GM12878 (cell line): ENCODE measurements at regions not wholly inside any gene's neighbourhood (a gene's known extent, or its start where the extent isn't known, plus 50 kb on each side); places are given as distances from the start of the nearest gene placed in this dataset.

ENCODE experiments used
- ATAC-seq: fragments of 200-7000 bp; cut with Tn5 transposase; 3 replicates; pipeline ENCODE4 v1.9.1; 2020; ENCODE audit warnings: mild to moderate bottlenecking, moderate library complexity
- BruUV-seq: library from RNA; stranded (reverse); fragments of 400-500 nt; replicated peaks from 2 replicates; lab custom pipeline; 2021; lab: Mats Ljungman, UMichigan
- CTCF ChIA-PET: fragments of 300-600 bp; sonication (Branson Sonifier 250); formaldehyde crosslinking; extraction: SDS; loops from one replicate; lab custom pipeline; 2021; ENCODE audit warnings: inconsistent platforms; lab: Yijun Ruan, JAX
- POLR2A ChIA-PET: fragments of 350-600 bp; formaldehyde crosslinking; extraction: SDS; loops from one replicate; lab custom pipeline; 2021; ENCODE audit warnings: inconsistent platforms; lab: Charles Lee
- RAD21 ChIA-PET: fragments of 300-600 bp; sonication (Branson Sonifier 250); formaldehyde crosslinking; loops from one replicate; lab custom pipeline; 2023; ENCODE audit warnings: antibody characterized with exemption; ENCODE audit not compliant: unreplicated experiment; lab: Charles Lee
- SMC1A ChIA-PET: fragments of 300-600 bp; sonication (Branson Sonifier 250); formaldehyde crosslinking; loops from one replicate; lab custom pipeline; 2023; ENCODE audit not compliant: unreplicated experiment, uncharacterized antibody; lab: Charles Lee
- DNase-seq: peaks from one replicate; pipeline ENCODE4 v3.0.0-alpha.2; 2011; ENCODE audit warnings: low read depth, low spot score
- FAIRE-seq: peaks from 3 replicates; lab custom pipeline; 2011; peaks lifted over from hg19 to GRCh38; lab: Jason Lieb, UNC
- H2AFZ ChIP-seq: 2 replicates; pipeline ENCODE4 v1.6.0; 2011; ENCODE audit warnings: low read depth, low read length, control low read depth; ENCODE audit not compliant: control insufficient read depth
- H3K27ac ChIP-seq: 2 replicates; pipeline ENCODE4 v1.5.1; 2011; ENCODE audit warnings: control low read depth; ENCODE audit not compliant: control insufficient read depth, insufficient read depth
- H3K27me3 ChIP-seq, 2 experiments: replicated peaks in 1 of 2; 2 replicates each; pipeline versions ENCODE4 v1.6.0 to v1.6.1; 2011; ENCODE audit warnings: low read length in 1 of 2; ENCODE audit not compliant: control insufficient read depth in 2 of 2, insufficient read depth in 2 of 2
- H3K36me3 ChIP-seq, 2 experiments: 2 replicates each; pipeline ENCODE4 v1.5.1; 2011; ENCODE audit warnings: low read length in 1 of 2; ENCODE audit not compliant: control insufficient read depth in 2 of 2, insufficient read depth in 2 of 2
- H3K4me1 ChIP-seq: 2 replicates; pipeline ENCODE4 v1.6.1; 2011; ENCODE audit warnings: mild to moderate bottlenecking, low read length, moderate library complexity, mixed read lengths; ENCODE audit not compliant: control insufficient read depth, insufficient read depth
- H3K4me2 ChIP-seq: 2 replicates; pipeline ENCODE4 v1.6.0; 2011; ENCODE audit warnings: control low read depth; ENCODE audit not compliant: control insufficient read depth, insufficient read depth
- H3K4me3 ChIP-seq: fragments of 200-600 bp; sonication (generic); 2 replicates; pipeline ENCODE4 v1.5.1; 2016
- H3K79me2 ChIP-seq: 2 replicates; pipeline ENCODE4 v1.6.0; 2011; ENCODE audit warnings: low read length; ENCODE audit not compliant: control insufficient read depth, insufficient read depth
- H3K9ac ChIP-seq: 2 replicates; pipeline ENCODE4 v1.8.0; 2011; ENCODE audit warnings: low read length, control low read depth, mixed read lengths; ENCODE audit not compliant: control insufficient read depth, insufficient read depth
- H3K9me3 ChIP-seq: replicated peaks from 3 replicates; pipeline ENCODE4 v1.5.1; 2011; ENCODE audit warnings: mild to moderate bottlenecking, low read length; ENCODE audit not compliant: control insufficient read depth, insufficient read depth
- H4K20me1 ChIP-seq: 2 replicates; pipeline ENCODE4 v1.6.0; 2011; ENCODE audit not compliant: control insufficient read depth, insufficient read depth
- ATF3 ChIP-seq: IDR thresholded peaks from 2 replicates; pipeline ENCODE4 v1.6.1; 2011; ENCODE audit warnings: low read depth, mild to moderate bottlenecking, low read length, moderate library complexity, borderline replicate concordance; ENCODE audit errors: extremely low read depth
- BACH1 ChIP-seq: fragments of 450-650 bp; IDR thresholded peaks from 2 replicates; pipeline ENCODE4 v1.6.1; 2017; ENCODE audit warnings: mild to moderate bottlenecking, borderline replicate concordance
- BCL3 ChIP-seq: IDR thresholded peaks from 2 replicates; pipeline ENCODE4 v1.6.1; 2011; ENCODE audit warnings: borderline replicate concordance, low read depth, mild to moderate bottlenecking, moderate library complexity, low read length; ENCODE audit not compliant: insufficient read depth, poor library complexity, severe bottlenecking
- BRCA1 ChIP-seq: IDR thresholded peaks from 2 replicates; pipeline ENCODE4 v1.6.1; 2011; ENCODE audit warnings: low read depth, low read length, improper control_type of control experiment
- CBX5 ChIP-seq: sonication (generic); IDR thresholded peaks from 2 replicates; pipeline ENCODE4 v1.6.1; 2016; ENCODE audit warnings: low read depth, moderate library complexity, mild to moderate bottlenecking, inconsistent platforms
- CREB1 ChIP-seq: IDR thresholded peaks from 2 replicates; pipeline ENCODE4 v1.6.1; 2012; ENCODE audit warnings: low read depth, mild to moderate bottlenecking, inconsistent platforms
- E2F8 ChIP-seq: fragments of 450-650 bp; IDR thresholded peaks from 2 replicates; pipeline ENCODE4 v1.6.1; 2018; ENCODE audit warnings: mild to moderate bottlenecking, low read depth, moderate library complexity; ENCODE audit not compliant: partially characterized antibody
- EED ChIP-seq: sonication (generic); IDR thresholded peaks from 2 replicates; pipeline ENCODE4 v1.6.1; 2016; ENCODE audit warnings: antibody characterized with exemption, low read depth
- IKZF2 ChIP-seq, 2 experiments: fragments of 450-650 bp; IDR thresholded peaks; 2 replicates each; pipeline ENCODE4 v1.6.1; 2017; ENCODE audit warnings: mild to moderate bottlenecking in 2 of 2, moderate library complexity in 2 of 2
- IRF4 ChIP-seq: IDR thresholded peaks from 2 replicates; pipeline ENCODE4 v1.6.1; 2011; ENCODE audit warnings: low read depth, low read length
- MAX ChIP-seq: IDR thresholded peaks from 2 replicates; pipeline ENCODE4 v1.6.1; 2012; ENCODE audit warnings: low read depth, low read length, improper control_type of control experiment
- NFYB ChIP-seq: IDR thresholded peaks from 2 replicates; pipeline ENCODE4 v1.6.1; 2011; ENCODE audit warnings: low read depth, mild to moderate bottlenecking, low read length, improper control_type of control experiment, moderate library complexity; ENCODE audit not compliant: insufficient read depth
- POLR2AphosphoS5 ChIP-seq: IDR thresholded peaks from 2 replicates; pipeline ENCODE4 v1.6.1; 2011; ENCODE audit warnings: mild to moderate bottlenecking, low read length, inconsistent platforms
- RCOR1 ChIP-seq: conservative IDR thresholded peaks from 2 replicates; pipeline ENCODE4 v1.6.1; 2012; ENCODE audit warnings: low read depth, low read length, improper control_type of control experiment
- SUPT20H ChIP-seq: IDR thresholded peaks from 2 replicates; pipeline ENCODE4 v1.6.1; 2011; ENCODE audit warnings: low read depth, mild to moderate bottlenecking, low read length, moderate library complexity, borderline replicate concordance; ENCODE audit not compliant: control insufficient read depth
- WRNIP1 ChIP-seq: IDR thresholded peaks from 2 replicates; pipeline ENCODE4 v1.6.1; 2011; ENCODE audit warnings: low read depth, low read length, improper control_type of control experiment, borderline replicate concordance
- YBX1 ChIP-seq: fragments of 450-650 bp; IDR thresholded peaks from 2 replicates; pipeline ENCODE4 v1.6.1; 2016; ENCODE audit warnings: antibody characterized with exemption
- ZBED1 ChIP-seq: IDR thresholded peaks from 2 replicates; pipeline ENCODE4 v1.6.1; 2016; ENCODE audit warnings: borderline replicate concordance
- ZNF207 ChIP-seq: fragments of 450-650 bp; IDR thresholded peaks from 2 replicates; pipeline ENCODE4 v1.6.1; 2014; ENCODE audit warnings: antibody characterized with exemption, mild to moderate bottlenecking, borderline replicate concordance
- ZNF622 ChIP-seq: fragments of 450-650 bp; IDR thresholded peaks from 2 replicates; pipeline ENCODE4 v1.6.1; 2017; ENCODE audit warnings: mild to moderate bottlenecking, inconsistent platforms
- whole genome bisulfite sequencing: methylation state at CpG from one replicate; pipeline ENCODE4 v1.1.6; 2016; ENCODE audit warnings: low lambda C conversion rate; ENCODE audit not compliant: insufficient replicate concordance, insufficient coverage; ENCODE audit errors: missing lambda C conversion rate; 5-methylcytosine and 5-hydroxymethylcytosine counted together
- in situ Hi-C: fragments of 300-500 bp; cut with MboI; formaldehyde crosslinking; loops from 9 replicates; pipeline ENCODE4 v1.14.3; 2018; ENCODE audit warnings: mixed read lengths
- intact Hi-C: fragments of 100-400 bp; cut with micrococcal nuclease; formaldehyde crosslinking; loops from one replicate; pipeline ENCODE4 v1.14.2; 2022; ENCODE audit not compliant: unreplicated experiment

GRCh38 chr10:4028027-4028471 is 243.0 kb upstream of the KLF6 start:
- no peaks in the 10 kb centered on the region for H3K36me3 ChIP-seq
- no peaks in the 10 kb centered on the region for H3K79me2 ChIP-seq
- FAIRE-seq, result no peak
- BruUV-seq, result no TSS peak
- ChIA-PET CTCF (interaction anchor here (0.8 kb wide), 1 partner anchor 18 kb away, joined by 4 read pairs; no protein-coding TSS in a partner anchor), POLR2A (no interaction called here), RAD21 (no interaction called here), SMC1A (no interaction called here)
- intact Hi-C loops, result no loop called here
- H3K4me1 ChIP-seq, result peaks cover 5% of the 10 kb centered on the region
- WGBS, result 37% methylated on average over 5 of the region's 5 CpGs
- DNase-seq, result no peak
- no peak overlapping the region for H3K4me2 ChIP-seq
- no peaks in the 10 kb centered on the region for H4K20me1 ChIP-seq
- TF ChIP-seq BCL3 (no peak), E2F8 (no peak), YBX1 (no peak), EED (no peak), ZNF207 (no peak), IRF4 (no peak), WRNIP1 (no peak), BACH1 (no peak), POLR2AphosphoS5 (no peak), RCOR1 (no peak), ZBED1 (no peak), ATF3 (no peak), CBX5 (no peak), ZNF622 (no peak), BRCA1 (no peak), SUPT20H (no peak), CREB1 (no peak), IKZF2 (IDR thresholded peaks at IDR 0.05) (no peak), MAX (no peak), NFYB (no peak)
- H3K9ac ChIP-seq, result no peak overlapping the region
- H2AFZ ChIP-seq, result no peak overlapping the region
- no peak for ATAC-seq
- H3K4me3 ChIP-seq, result no peak overlapping the region
- no peaks in the 10 kb centered on the region for H3K9me3 ChIP-seq
- in situ Hi-C loops, result no loop called here
- no peak overlapping the region for H3K27ac ChIP-seq
- H3K27me3 ChIP-seq, result 0 out of 4 replicates have a peak, but pooled peaks cover 0 to 3% of the 10 kb centered on the region in 2 experiments
